Activated naive CD4-positive, alpha-beta T cell treated with anti-CD3 and anti-CD28 coated beads for 36 hours (primary cell): ENCODE measurements at regions not wholly inside any gene's neighbourhood (a gene's known extent, or its start where the extent isn't known, plus 50 kb on each side); places are given as distances from the start of the nearest gene placed in this dataset.
"Not testable (repeated sequence)": the region's sequence is repeated elsewhere in the genome, so short reads cannot be mapped to it uniquely, and the experiment has no call there.

Experiments used
- CTCF ChIA-PET: fragments of 350-600 bp; sonication (Branson Sonifier 250); formaldehyde crosslinking; loops from one replicate; lab custom pipeline; 2021; ENCODE audit warnings: antibody characterized with exemption; lab: Charles Lee
- DNase-seq: peaks from one replicate; pipeline ENCODE4 v3.0.0-alpha.2; 2020
- H3K27ac Mint-ChIP-seq: one replicate; pipeline ENCODE4 v1.8.0; 2021; ENCODE audit warnings: mild to moderate bottlenecking, mixed read lengths
- H3K27me3 Mint-ChIP-seq: one replicate; pipeline ENCODE4 v1.8.0; 2021; ENCODE audit warnings: low read depth, mixed read lengths
- H3K36me3 Mint-ChIP-seq: one replicate; pipeline ENCODE4 v1.8.0; 2021; ENCODE audit warnings: low read depth, mixed read lengths
- H3K4me1 Mint-ChIP-seq: one replicate; pipeline ENCODE4 v1.8.0; 2021; ENCODE audit warnings: low read depth, mixed read lengths
- H3K4me3 Mint-ChIP-seq: one replicate; pipeline ENCODE4 v1.8.0; 2021; ENCODE audit warnings: mild to moderate bottlenecking, moderate library complexity, mixed read lengths
- H3K9me3 Mint-ChIP-seq: one replicate; pipeline ENCODE4 v1.8.0; 2021; ENCODE audit warnings: mixed read lengths
- intact Hi-C: fragments of 100-400 bp; cut with micrococcal nuclease; formaldehyde crosslinking; loops from one replicate; pipeline ENCODE4 v1.15.1; 2023

DNA sequence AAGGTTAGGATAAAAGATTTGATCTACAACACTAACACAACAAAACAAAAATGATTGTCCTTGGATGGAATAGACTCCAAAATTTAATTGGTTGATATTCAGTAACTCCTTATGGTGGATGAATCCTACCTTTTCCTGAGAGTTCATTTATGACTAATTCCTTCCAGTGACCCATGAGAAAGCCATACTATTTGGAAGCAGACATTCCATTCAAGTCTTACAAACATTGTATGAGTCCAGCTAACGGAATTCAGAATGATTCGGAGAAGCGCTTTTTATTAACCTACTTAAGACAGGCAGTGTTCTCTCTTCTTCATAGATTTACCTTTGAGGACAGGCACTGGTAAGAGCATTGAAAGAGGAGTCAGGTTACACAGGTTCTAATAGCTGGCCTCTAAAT is 155.6 kb upstream of the ZNF648 start:
- CTCF ChIA-PET: no interaction called here
- Mint-ChIP-seq H3K4me3 (no peak overlapping the region), H3K27me3 (peaks cover 10% of the 10 kb centered on the region), H3K27ac (no peak overlapping the region), H3K9me3 (peaks cover 11% of the 10 kb centered on the region), H3K4me1 (no peaks in the 10 kb centered on the region), H3K36me3 (peaks cover 4% of the 10 kb centered on the region)
- intact Hi-C loops: no loop called here
- no peak for DNase-seq

DNA sequence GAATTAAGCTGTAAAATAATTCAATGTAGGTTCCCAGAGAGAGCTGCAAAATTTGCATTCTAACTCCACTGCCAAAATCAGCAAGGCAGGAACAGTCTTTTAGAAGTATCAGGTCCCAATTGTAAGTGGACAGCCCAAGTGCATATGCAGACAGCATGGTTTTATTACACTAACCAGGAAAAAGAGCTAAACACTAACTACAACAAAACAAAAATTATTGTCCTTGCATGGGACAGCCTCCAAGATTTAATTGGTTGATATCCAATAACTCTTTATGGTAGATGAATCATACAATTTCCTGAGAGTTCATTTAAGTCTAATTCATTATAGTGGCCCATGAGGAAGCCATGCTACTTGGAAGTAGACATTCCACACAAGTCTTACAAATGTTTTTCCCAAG is 154.3 kb upstream of the ZNF648 start:
- no peaks in the 10 kb centered on the region for H3K36me3 Mint-ChIP-seq
- CTCF ChIA-PET: no interaction called here
- no peaks in the 10 kb centered on the region for H3K4me1 Mint-ChIP-seq
- H3K4me3 Mint-ChIP-seq: no peak overlapping the region
- H3K9me3 Mint-ChIP-seq: peaks cover 3% of the 10 kb centered on the region
- H3K27ac Mint-ChIP-seq: no peak overlapping the region
- intact Hi-C loops: no loop called here
- DNase-seq: no peak
- H3K27me3 Mint-ChIP-seq: peaks cover 10% of the 10 kb centered on the region

DNA sequence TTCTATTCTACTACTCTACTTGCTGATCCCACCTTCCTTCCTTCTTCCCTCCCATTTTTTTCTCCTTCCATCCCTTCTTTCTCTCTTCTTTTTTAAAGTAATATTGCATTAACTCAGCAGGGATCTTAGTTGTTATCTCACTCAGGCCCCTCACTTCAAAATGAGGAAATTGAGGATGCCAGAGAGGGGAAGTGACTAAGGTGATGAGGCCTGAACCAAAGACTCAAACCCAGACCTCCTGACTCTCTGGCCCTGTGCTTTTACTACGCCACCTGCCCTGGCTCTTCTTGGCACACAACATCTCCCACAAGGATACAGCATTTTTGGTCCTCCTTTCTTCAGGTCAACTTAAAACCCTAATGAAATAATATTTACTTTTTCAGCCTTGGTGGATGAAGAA is 151.7 kb upstream of the ZNF648 start:
- Mint-ChIP-seq H3K27ac (no peak overlapping the region), H3K27me3 (peaks cover 7% of the 10 kb centered on the region), H3K4me3 (no peak overlapping the region), H3K9me3 (no peaks in the 10 kb centered on the region), H3K4me1 (no peaks in the 10 kb centered on the region), H3K36me3 (no peaks in the 10 kb centered on the region)
- CTCF ChIA-PET: no interaction called here
- intact Hi-C loops: no loop called here
- DNase-seq: no peak

DNA sequence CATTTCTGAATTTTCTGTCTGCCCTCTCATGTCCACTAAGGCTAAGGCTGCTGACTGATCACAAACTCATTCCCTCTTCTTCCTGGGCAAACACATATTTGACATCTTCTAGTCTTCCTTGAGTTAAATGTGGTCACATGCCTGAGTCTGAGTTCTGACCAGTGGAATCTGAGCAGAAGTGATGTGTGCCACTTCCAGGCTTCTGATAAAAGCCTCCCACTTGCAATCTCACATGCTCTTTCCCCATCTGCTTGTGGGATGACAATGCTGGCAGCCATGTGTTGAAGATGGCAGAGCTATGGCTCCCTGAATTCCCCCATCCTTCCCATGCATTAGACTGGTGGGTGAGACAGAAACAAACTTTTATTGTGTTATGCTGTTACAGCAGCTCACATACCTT is 149.9 kb upstream of the ZNF648 start:
- intact Hi-C loops: no loop called here
- CTCF ChIA-PET: no interaction called here
- no peak overlapping the region for H3K27ac Mint-ChIP-seq
- H3K9me3 Mint-ChIP-seq: no peaks in the 10 kb centered on the region
- no peaks in the 10 kb centered on the region for H3K36me3 Mint-ChIP-seq
- H3K4me3 Mint-ChIP-seq: no peak overlapping the region
- H3K4me1 Mint-ChIP-seq: no peaks in the 10 kb centered on the region
- H3K27me3 Mint-ChIP-seq: peaks cover 4% of the 10 kb centered on the region
- DNase-seq: no peak

DNA sequence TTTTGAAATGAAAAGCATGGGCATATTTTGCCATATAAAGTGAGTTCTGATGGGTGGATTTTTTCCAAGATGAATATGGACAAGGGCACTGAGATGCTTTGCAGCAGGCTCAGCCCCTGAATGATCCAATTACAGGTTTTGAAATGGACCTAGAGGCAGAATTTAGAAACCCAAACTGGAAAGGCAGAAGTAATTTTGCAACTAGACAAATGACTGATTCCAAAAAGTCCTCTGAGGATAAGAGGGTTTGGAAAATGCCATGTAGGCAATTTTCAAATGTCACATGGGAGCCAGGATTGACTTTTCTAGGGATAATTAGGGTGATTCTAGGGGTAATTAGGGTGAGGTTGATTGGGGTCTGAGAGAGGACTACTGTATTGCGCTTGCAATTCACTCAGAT is 148.9 kb upstream of the ZNF648 start:
- peaks cover 4% of the 10 kb centered on the region for H3K27me3 Mint-ChIP-seq
- CTCF ChIA-PET: interaction anchor here (0.9 kb wide), 1 partner anchor 67 kb away, joined by 3 read pairs; no protein-coding TSS in a partner anchor
- H3K36me3 Mint-ChIP-seq: no peaks in the 10 kb centered on the region
- H3K4me1 Mint-ChIP-seq: no peaks in the 10 kb centered on the region
- H3K4me3 Mint-ChIP-seq: no peak overlapping the region
- H3K27ac Mint-ChIP-seq: no peak overlapping the region
- intact Hi-C loops: no loop called here
- no peaks in the 10 kb centered on the region for H3K9me3 Mint-ChIP-seq
- DNase-seq: no peak

DNA sequence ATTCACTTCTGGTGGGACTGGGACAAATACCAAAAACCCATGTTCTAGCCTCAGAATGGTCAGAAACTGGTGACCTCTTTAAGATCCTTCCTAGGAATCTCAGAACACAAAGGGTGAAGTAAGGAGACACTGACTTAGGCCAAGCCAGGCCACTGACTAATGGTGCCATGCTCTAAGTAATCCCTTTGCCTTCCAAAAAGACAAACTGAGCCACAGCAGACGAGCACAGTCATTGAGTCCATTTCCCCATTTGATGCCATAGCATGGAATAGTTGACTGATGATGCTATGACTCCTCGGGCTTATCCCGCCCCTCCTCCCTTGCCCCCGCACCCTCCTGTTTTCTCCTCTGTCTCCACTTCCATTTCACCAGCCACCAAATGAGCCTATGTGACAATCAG is 145.8 kb upstream of the ZNF648 start:
- CTCF ChIA-PET: no interaction called here
- intact Hi-C loops: no loop called here
- DNase-seq: no peak
- Mint-ChIP-seq H3K4me3 (no peak overlapping the region), H3K4me1 (no peaks in the 10 kb centered on the region), H3K27me3 (no peaks in the 10 kb centered on the region), H3K9me3 (no peaks in the 10 kb centered on the region), H3K27ac (no peak overlapping the region), H3K36me3 (no peaks in the 10 kb centered on the region)

DNA sequence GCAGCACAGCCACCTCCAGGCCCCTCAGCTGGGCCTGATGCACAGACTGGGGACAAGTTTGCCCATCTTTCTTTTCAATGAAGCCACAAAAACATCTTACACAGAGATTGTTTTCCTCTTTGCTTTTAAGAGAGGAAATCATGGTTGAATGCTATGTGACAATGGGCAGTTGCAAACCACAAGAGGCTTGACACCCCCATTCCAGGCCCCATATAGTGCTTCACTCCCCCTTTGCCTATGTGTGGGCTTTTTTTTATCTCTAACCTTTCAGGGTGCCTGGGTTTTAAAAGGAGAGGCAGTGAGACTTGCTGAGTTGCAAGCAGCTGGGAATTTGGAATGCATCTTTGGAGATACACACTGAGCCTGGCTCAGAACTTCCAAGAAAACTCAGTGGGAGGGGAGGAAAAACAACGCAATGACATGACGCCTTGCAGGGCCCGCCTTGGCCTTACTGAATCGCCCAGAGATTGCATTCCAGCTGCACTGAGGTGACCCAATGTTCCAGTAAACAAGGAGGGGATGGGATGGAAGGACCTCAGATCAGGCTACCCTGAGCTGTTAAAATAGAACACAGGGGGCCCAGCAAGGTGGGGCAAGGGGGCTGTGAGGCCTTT is 145.2 kb upstream of the ZNF648 start:
- H3K27ac Mint-ChIP-seq: no peak overlapping the region
- no peaks in the 10 kb centered on the region for H3K4me1 Mint-ChIP-seq
- intact Hi-C loops: no loop called here
- H3K9me3 Mint-ChIP-seq: no peaks in the 10 kb centered on the region
- no peaks in the 10 kb centered on the region for H3K27me3 Mint-ChIP-seq
- DNase-seq: no peak
- H3K4me3 Mint-ChIP-seq: no peak overlapping the region
- H3K36me3 Mint-ChIP-seq: no peaks in the 10 kb centered on the region
- CTCF ChIA-PET: interaction anchor here (0.6 kb wide), 1 partner anchor 30 kb away, joined by 3 read pairs; no protein-coding TSS in a partner anchor

DNA sequence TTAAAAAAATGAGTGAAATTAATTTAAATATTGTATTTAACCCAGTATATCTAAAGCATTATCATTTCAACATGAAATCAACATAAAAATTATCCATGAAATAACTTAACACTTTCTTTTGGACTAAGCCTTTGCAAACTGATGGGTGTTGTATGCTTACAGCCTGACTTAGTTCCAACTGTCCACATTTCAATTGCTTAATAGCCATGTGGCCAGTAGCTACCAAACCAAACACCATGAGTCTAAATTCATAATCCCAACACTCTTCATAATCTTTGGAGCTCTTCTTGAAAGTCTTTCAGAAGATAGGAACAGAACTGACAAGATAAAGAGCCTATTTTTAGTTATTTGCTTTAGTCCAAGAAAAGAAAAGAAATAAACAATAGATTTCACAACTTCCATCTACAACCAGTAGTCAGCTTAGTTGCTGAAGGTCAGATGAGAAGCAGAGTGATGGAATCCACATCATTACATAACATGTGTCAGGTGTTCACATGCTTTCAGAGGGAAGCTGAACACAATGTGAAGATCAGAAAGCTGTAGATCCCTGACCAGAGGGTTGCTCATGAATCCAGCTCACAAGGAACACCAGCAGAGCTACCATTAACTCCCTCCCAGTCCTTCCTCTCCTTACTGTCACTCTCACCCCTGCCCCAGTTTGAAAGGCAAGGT is 144.0 kb upstream of the ZNF648 start:
- H3K9me3 Mint-ChIP-seq: no peaks in the 10 kb centered on the region
- CTCF ChIA-PET: interaction anchor here (1.2 kb wide), 1 partner anchor 61 kb away, joined by 3 read pairs; no protein-coding TSS in a partner anchor
- intact Hi-C loops: no loop called here

DNA sequence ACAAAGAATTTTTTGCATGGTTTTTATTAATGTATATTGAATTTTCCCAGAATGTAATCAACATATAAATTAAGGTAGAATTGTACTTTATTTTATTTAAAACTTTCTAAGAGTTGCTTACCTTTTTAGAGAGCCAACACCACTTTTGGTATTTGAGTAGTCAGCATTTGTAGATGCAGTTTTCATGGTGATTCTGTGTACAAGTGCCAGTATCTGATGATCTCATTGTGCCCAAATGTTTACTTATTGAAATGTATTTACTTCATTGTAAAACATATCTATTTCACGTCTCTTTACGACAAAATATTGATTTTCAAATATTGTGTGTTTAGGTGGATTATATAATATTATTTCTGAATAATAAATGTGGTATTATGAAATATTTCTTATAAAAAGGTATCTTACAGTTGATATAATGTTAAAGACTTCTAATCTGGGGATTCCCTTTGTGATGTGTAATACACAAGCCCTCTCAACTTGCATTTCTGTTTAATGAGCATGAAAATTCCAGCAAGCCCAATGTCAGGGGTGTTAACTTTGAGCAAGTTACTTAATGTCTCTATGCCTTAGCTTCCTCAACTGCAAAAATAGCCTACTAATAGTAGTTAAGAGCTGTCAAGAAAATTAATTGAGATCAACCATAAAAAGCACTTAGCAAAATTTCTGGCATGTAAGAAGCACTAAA is 141.8 kb upstream of the ZNF648 start:
- CTCF ChIA-PET: no interaction called here
- DNase-seq: no peak
- H3K36me3 Mint-ChIP-seq: no peaks in the 10 kb centered on the region
- H3K27ac Mint-ChIP-seq: no peak overlapping the region
- no peaks in the 10 kb centered on the region for H3K9me3 Mint-ChIP-seq
- intact Hi-C loops: no loop called here
- H3K4me1 Mint-ChIP-seq: no peaks in the 10 kb centered on the region
- no peak overlapping the region for H3K4me3 Mint-ChIP-seq
- H3K27me3 Mint-ChIP-seq: no peaks in the 10 kb centered on the region

More for the DNA sequence above, 144.0 kb upstream of the ZNF648 start:
- Mint-ChIP-seq H3K4me3 (no peak overlapping the region), H3K36me3 (no peaks in the 10 kb centered on the region), H3K27me3 (no peaks in the 10 kb centered on the region), H3K27ac (no peak overlapping the region), H3K4me1 (no peaks in the 10 kb centered on the region)
- DNase-seq: no peak

DNA sequence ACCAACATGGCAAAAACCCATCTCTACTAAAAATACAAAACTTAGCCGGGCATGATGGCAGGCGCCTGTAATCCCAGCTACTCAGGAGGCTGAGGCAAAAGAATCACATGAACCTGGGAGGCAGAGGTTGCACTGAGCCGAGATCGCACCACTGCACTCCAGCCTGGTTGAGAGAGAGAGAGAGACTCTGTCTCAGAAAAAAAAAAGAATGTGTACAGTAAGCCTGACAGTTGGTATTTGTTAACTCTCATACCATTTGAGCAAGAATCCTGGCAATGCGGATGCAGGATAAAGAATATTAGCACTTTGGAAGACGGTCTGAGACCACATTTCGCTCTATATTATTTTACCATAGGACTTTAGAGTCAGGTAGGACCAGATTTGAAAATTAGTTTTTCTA is 140.0 kb upstream of the ZNF648 start:
- DNase-seq, H3K9me3 Mint-ChIP-seq, H3K27ac Mint-ChIP-seq, H3K36me3 Mint-ChIP-seq, H3K4me3 Mint-ChIP-seq, H3K4me1 Mint-ChIP-seq, H3K27me3 Mint-ChIP-seq, intact Hi-C loops: not testable (repeated sequence)
- CTCF ChIA-PET: interaction anchor here (0.6 kb wide), 1 partner anchor 22 kb away, joined by 3 read pairs; no protein-coding TSS in a partner anchor

DNA sequence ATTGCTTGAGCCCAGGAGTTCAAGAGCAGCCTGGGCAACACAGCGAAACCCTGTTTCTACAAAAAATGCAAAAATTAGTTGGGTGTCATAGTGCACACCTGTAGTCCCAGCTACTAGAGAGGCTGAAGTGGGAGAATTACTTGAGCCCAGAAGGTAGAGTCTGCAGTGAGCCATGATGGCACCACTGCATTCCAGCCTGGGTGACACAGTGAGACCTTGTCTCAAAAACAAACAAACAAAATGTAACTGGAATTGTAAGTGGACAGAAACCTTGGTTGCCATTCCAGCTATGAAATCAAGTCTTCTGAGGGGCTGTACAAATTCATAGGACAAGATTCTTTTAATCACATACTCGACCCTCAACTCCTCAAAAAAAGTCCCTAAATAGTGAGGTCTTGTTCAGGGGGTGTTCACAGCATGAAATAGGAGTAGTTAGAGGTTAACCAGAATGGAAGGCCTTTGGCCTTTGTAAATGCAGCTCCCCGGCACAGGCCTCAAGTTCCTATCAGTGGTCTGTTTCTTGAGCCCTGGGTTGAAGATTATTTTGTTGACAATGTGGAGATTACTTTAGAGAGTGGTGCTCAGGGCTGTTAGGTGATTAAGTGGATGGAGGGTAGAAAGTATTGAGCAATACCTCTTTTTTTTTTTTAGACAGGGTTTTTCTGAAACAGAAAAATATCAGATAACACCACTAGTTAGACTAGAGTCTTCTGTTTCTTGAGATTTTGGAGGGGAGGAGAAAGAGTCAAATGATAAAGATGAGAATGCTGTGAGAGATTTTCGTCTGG is 138.7 kb upstream of the ZNF648 start:
- no peaks in the 10 kb centered on the region for H3K9me3 Mint-ChIP-seq
- no peak for DNase-seq
- H3K27ac Mint-ChIP-seq: no peak overlapping the region
- H3K27me3 Mint-ChIP-seq: no peaks in the 10 kb centered on the region
- H3K4me3 Mint-ChIP-seq: no peak overlapping the region
- H3K4me1 Mint-ChIP-seq: no peaks in the 10 kb centered on the region
- intact Hi-C loops: no loop called here
- CTCF ChIA-PET: interaction anchor here (0.6 to 1.5 kb wide), 3 partner anchors 9 to 68 kb away, joined by 4 to 9 read pairs (median 4); no protein-coding TSS in a partner anchor
- no peaks in the 10 kb centered on the region for H3K36me3 Mint-ChIP-seq

DNA sequence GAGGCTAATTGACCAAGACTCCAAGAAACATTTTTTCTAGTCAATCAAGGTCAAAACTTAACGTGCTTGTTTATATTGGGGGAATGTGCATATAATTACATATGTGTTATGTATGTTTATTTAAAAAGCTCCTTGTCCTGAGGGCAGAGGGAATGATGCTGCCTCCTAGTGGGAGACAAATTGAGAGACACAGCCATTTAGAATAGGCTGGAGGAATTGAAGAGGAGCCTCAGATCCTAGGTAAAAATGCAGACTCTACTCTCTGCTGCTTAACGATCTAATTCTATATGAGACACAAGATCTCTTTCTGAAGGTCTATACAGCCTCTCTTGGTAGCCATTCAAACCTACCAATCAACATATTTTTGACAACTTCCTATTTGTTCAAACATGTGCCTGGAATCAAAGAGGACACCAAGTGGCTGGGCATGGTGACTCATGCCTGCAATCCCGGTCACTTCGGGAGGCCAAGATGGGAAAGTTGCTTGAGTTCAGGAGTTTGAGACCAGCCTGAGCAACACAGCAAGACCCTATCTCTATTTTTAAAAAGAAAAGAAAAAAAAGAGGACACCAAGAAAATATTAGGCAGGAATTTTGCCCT is 136.6 kb upstream of the ZNF648 start:
- Mint-ChIP-seq H3K27ac (no peak overlapping the region), H3K27me3 (no peaks in the 10 kb centered on the region), H3K4me3 (no peak overlapping the region), H3K9me3 (no peaks in the 10 kb centered on the region), H3K36me3 (no peaks in the 10 kb centered on the region), H3K4me1 (no peaks in the 10 kb centered on the region)
- intact Hi-C loops: loop anchor here (1.0 to 2.0 kb wide), 2 partner anchors 55 to 113 kb away; no protein-coding TSS in a partner anchor
- CTCF ChIA-PET: interaction anchor here (1.0 to 1.7 kb wide), 5 partner anchors 9 to 199 kb away, joined by 3 to 6 read pairs (median 4); no protein-coding TSS in a partner anchor
- DNase-seq: no peak
